Posterior vena cava (tissue), 2 donors: ENCODE measurements at regions not wholly inside any gene's neighbourhood (a gene's known extent, or its start where the extent isn't known, plus 50 kb on each side); places are given as distances from the start of the nearest gene placed in this dataset.
"Not testable (repeated sequence)": the region's sequence is repeated elsewhere in the genome, so short reads cannot be mapped to it uniquely, and the experiment has no call there.

Experiments
- DNase-seq: peaks from one replicate; pipeline ENCODE4 v3.0.0-alpha.2; 2020; ENCODE audit warnings: low spot score
- intact Hi-C, 2 donors: fragments of 100-400 bp; cut with DNase I; formaldehyde crosslinking; loops; one replicate each; pipeline versions ENCODE4 v1.14.1 to v1.14.2; 2022 to 2023
- donor health status: DM: yes; HTN: yes; CAD: no.
- donor health status: DM: yes; HTN: yes; CAD: no.

GRCh38 chr6:156694679-156695078 lies 82.5 kb upstream of the ARID1B start:
- no peak for DNase-seq
- intact Hi-C loops = loop anchor here in 1 of 2 donors (5.0 kb wide), 1 partner anchor 128 kb away; no protein-coding TSS in a partner anchor

GRCh38 chr6:156691018-156691417 lies 86.2 kb upstream of the ARID1B start:
- intact Hi-C loops = loop anchor here in 1 of 2 donors (5.0 kb wide), 1 partner anchor 131 kb away; no protein-coding TSS in a partner anchor
- DNase-seq = no peak

DNA sequence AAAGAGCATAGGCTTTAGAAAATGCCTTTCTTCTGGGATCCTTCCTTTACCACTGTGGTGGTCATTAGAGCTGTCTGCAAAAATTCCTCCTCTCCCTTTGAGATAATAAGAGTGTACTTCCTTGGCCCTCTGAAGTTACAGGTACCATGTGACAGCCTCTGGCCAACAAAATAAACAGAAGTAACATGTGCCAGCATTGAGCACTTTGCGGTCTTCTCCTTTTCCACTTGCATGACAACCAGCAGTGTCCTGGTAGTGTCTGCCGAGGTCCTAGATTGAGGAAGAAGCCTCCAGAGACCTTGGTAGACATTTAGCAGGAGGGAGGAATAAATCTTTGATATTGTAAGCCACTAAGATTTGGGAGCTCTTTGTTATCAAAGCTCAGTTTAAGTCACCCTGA lies 87.5 kb upstream of the ARID1B start:
- DNase-seq = no peak
- intact Hi-C loops = loop anchor here (5.0 to 10.0 kb wide), 6 partner anchors 85 to 585 kb away; partner anchors contain the start of gene ARID1B (in 1 of the 2)

DNA sequence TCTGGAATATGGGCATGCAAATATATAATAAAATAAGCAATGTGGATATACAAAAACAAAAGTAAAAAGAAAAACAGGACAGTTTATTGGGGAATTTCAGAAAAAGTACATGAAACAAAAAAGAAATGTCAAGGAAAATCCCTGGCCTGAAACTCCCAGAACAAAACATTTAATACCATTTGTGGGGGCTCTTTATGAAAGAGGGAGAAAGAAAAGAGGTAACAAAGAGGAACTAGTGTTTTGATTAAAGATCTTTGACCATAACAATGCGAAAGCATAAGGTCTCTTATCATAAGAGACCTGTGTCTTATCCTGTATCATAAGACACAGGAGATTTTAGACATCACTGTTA lies 88.6 kb upstream of the ARID1B start:
- intact Hi-C loops = loop anchor here (5.0 to 10.0 kb wide), 5 partner anchors 86 to 586 kb away; partner anchors contain the start of gene ARID1B (in 1 of the 2)
- DNase-seq = no peak

GRCh38 chr6:156687789-156688619 lies 89.2 kb upstream of the ARID1B start:
- DNase-seq = no peak
- intact Hi-C loops = loop anchor here (2.0 to 10.0 kb wide), 6 partner anchors 87 to 587 kb away; partner anchors contain the start of gene ARID1B (in 2 of the 2)

DNA sequence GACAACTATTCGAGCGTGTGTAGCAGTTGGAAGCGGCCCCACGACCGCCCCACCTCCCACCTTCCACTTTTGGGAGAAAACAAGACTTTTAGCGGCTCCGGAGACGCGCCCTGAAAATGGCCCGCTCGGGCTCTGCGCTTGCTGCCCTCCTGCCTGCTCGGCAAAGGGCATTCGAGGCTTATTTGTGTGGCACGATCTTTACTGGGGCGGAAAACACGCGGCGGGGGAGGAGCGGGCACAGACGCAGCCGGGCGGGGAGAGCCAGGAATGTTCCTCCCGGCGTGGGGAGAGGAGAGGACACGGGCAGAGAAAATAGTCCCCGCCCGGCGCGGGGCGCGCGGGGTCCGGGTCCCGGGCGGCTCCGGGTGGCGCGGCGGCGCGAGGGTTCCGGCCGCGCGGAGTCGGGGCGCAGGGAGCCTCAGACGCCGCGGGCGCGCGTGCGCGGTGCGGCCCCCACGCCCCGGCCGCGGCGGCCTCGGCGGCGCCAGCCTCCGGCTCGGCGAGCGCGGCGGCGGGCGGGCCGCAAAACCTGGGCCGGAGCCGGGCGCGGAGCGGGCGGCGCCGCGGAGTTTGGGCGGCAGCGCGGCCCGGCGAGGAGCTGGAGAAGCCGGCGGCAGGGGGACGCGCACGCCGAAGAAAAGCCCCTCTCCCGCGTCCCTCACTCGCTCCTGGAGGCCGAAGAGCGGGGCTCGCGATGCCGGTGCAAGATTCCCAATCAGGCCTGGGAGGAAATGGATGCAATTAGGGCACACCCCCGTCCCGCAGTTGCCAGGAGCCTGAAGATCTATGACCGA lies 90.0 kb upstream of the ARID1B start:
- DNase-seq = peak; percentile 96
- intact Hi-C loops = loop anchor here (2.0 to 10.0 kb wide), 6 partner anchors 88 to 588 kb away; partner anchors contain the start of gene ARID1B (in 2 of the 2)

GRCh38 chr6:156686301-156686994 lies 90.7 kb upstream of the ARID1B start:
- intact Hi-C loops = loop anchor here (2.0 to 10.0 kb wide), 6 partner anchors 88 to 588 kb away; partner anchors contain the start of gene ARID1B (in 2 of the 2)
- no peak for DNase-seq

DNA sequence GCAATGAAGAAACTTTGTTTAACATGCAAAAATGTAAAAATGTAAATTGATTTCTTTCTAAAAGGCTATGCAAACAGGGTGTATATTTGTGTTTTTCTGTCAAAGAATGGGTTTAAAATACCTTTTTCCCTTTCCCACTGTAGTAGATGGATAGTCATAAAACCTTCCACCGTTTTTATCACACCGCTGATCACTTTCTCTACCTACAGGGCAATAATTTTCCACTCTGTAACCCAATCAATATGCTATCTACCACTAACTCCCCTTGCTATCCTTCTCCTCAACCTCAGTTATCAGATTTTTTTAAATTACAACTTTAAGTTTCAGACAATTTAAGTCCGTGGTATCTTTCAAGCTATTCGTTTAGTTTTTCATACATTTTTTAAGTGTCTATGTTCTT lies 91.4 kb upstream of the ARID1B start:
- intact Hi-C loops = loop anchor here (2.0 to 10.0 kb wide), 6 partner anchors 89 to 589 kb away; partner anchors contain the start of gene ARID1B (in 2 of the 2)
- DNase-seq = no peak

DNA sequence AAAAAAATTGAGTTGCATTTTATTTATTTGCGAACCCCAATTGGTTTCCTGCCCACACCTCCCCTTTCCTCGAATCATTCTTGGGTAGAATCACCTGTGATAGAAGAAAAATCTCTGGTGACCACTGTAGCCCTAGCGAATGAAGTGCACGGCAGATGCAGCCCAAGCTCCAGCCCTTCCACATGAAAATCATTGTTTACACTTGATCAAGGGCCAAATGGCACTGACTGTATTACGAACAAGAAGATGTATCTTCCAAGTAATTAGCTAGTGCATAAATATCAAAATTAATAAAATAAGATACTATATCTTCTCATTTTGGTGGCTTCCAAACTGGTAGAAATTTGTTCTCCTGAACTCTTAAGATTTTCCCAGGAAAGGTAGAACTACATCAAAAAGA lies 93.4 kb upstream of the ARID1B start:
- intact Hi-C loops = loop anchor here (10.0 kb wide), 4 partner anchors 91 to 591 kb away; partner anchors contain the start of gene ARID1B (in 1 of the 2)
- no peak for DNase-seq

GRCh38 chr6:156676721-156677120 lies 100.5 kb upstream of the ARID1B start:
- intact Hi-C loops = no loop called here
- no peak for DNase-seq

DNA sequence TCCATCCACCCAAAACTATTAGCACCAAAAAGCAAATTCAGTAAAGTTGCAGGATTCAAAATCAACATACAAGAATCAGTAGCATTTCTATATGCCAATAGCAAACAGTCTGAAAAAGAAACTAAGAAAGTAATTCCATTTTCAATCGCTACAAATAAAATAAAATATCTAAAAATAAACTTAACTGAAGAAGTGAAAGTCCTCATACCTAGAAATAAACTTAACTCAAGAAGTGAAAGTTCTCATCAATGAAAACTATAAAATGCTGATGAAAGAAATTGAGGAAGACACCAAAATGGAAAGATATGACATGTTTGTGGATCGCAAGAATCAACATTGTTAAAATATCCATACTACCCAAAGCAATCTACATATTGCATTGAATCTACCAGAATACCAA lies 103.0 kb upstream of the ARID1B start:
- intact Hi-C loops = loop anchor here in 1 of 2 donors (5.0 kb wide), 1 partner anchor 1117 kb away; no protein-coding TSS in a partner anchor
- no peak for DNase-seq

- intact Hi-C loops = loop anchor here in 1 of 2 donors (5.0 kb wide), 1 partner anchor 1113 kb away; no protein-coding TSS in a partner anchor
- DNase-seq = not testable (repeated sequence)
Measured at GRCh38 chr6:156670097-156670496, 107.1 kb upstream of the ARID1B start.

DNA sequence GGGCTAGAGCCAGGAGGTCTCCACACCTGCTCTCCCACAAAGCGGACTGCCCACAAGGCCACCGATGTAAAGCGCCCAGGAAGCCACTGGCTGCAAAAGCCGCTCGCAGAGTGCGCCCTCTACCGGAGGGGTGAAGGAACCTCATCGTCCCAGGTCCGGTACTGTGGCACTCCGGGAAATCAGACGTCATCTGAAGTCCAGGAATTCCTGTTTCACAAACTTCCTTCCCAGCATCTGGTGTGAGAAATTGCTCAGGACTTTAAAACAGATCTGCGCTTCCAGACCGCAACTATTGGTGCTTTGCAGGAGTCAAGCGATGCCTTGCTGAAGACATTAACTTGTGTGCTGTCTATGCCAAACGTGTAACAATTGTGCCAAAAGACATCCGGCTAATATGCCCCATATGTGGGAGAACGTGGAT lies 115.1 kb upstream of the ARID1B start:
- DNase-seq = no peak
- intact Hi-C loops = no loop called here

- no peak for DNase-seq
- intact Hi-C loops = no loop called here
Measured at GRCh38 chr6:156660389-156660788, 116.8 kb upstream of the ARID1B start.

GRCh38 chr6:156659822-156660198 lies 117.4 kb upstream of the ARID1B start:
- DNase-seq = no peak
- intact Hi-C loops = loop anchor here in 1 of 2 donors (10.0 kb wide), 1 partner anchor 365 kb away; no protein-coding TSS in a partner anchor

DNA sequence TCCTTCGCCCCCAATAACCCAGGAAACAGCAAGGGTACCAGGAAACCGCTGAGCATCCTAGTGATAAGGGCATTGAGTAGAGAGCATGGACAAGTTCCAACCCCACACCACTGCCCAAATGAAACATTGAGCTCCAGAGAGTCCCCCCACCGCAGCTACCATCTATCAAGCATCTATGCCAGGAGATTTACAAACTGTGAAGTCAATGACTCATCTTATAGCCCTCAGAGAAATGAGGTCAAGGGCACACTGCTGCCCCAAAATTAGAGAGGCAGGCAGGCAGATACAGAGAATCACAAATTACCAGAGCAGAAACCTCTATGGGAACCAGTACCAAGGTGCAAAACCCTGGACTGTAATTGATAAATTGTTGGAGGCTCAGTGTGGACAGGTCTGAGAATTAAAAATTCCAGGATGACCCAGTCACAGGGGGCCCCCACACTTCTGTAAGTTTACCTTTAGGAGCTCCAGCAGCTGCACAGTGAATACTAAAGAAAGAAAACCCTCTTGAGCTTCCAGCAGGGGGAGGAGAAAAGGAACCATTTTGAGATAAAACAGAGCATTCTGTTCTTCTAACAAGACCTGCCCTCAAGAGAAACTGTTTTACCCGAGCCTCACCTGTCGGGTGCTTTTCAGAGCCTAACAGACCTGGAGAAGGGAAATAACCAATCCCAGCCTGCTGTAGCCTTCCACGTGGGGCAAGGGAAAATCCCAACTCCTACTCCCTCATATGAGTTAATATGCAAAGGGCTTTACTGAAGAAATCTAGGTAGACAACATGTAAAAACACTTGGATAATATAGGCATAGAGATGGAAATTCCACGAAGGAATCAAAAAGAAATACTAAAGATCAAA lies 118.0 kb upstream of the ARID1B start:
- DNase-seq = no peak
- intact Hi-C loops = loop anchor here in 1 of 2 donors (10.0 kb wide), 1 partner anchor 364 kb away; no protein-coding TSS in a partner anchor

- intact Hi-C loops = loop anchor here in 1 of 2 donors (10.0 kb wide), 1 partner anchor 364 kb away; no protein-coding TSS in a partner anchor
- DNase-seq = no peak
Measured at GRCh38 chr6:156658186-156658965, 118.8 kb upstream of the ARID1B start.
